ENCODE measurements at regions not wholly inside any gene's neighbourhood (a gene's known extent, or its start where the extent isn't known, plus 50 kb on each side); places are given as distances from the start of the nearest gene placed in this dataset.

DNA sequence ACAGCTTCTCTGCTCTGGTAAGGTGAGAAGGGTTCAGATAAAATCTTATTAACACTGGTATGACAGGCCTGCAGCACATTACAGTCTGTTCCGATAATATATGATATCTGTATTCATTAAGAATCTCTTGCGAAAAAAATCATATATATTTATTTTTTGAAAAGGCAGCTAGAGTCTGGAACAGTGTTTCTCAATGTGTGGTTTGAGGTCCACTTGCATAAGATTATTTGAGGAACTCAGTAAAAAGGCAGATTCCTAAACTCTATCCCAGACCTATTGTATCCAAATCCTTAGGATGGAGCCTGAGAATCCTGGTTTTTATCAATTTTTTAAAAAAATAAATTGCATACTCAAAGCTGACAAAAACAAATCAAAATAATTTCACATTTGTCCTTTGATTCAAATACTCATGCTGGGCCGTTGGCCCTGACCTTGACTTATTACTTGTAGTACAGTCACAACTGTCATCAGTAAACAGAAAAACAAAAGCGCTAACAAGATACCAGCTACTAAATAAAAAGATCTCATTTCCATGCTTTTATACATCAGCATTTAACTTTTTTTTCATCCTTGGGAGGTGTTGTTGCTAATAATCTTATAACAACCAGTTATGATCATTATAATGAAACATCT, 60.6 kb downstream of the RGS2 start:
- no peak for TF ChIP-seq POLR2A (IDR thresholded peaks at IDR 0.05)
- TF ChIP-seq, protein P1, sequence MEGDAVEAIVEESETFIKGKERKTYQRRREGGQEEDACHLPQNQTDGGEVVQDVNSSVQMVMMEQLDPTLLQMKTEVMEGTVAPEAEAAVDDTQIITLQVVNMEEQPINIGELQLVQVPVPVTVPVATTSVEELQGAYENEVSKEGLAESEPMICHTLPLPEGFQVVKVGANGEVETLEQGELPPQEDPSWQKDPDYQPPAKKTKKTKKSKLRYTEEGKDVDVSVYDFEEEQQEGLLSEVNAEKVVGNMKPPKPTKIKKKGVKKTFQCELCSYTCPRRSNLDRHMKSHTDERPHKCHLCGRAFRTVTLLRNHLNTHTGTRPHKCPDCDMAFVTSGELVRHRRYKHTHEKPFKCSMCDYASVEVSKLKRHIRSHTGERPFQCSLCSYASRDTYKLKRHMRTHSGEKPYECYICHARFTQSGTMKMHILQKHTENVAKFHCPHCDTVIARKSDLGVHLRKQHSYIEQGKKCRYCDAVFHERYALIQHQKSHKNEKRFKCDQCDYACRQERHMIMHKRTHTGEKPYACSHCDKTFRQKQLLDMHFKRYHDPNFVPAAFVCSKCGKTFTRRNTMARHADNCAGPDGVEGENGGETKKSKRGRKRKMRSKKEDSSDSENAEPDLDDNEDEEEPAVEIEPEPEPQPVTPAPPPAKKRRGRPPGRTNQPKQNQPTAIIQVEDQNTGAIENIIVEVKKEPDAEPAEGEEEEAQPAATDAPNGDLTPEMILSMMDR (IDR thresholded peaks at IDR 0.05): no peak

Data from esophagus squamous epithelium (tissue), 4 donors.